Ascending aorta (tissue), 2 donors: ENCODE measurements at regions not wholly inside any gene's neighbourhood (a gene's known extent, or its start where the extent isn't known, plus 50 kb on each side); places are given as distances from the start of the nearest gene placed in this dataset.

Experiments used
- DNase-seq, 2 donors: peaks; one replicate each; pipeline ENCODE4 v3.0.0-alpha.2; 2019; ENCODE audit warnings: low spot score in 2 of 2
- H3K27ac ChIP-seq, 2 donors: fragments of 200-600 bp; sonication (generic); one replicate each; pipeline ENCODE4 v1.5.1; 2016 to 2017; ENCODE audit warnings: mild to moderate bottlenecking in 1 of 2
- H3K27me3 ChIP-seq: fragments of 200-600 bp; sonication (generic); one replicate; pipeline ENCODE4 v1.5.1; 2017
- H3K36me3 ChIP-seq, 2 donors: fragments of 200-600 bp; sonication (generic); one replicate each; pipeline ENCODE4 v1.5.1; 2016
- H3K4me1 ChIP-seq, 2 donors: fragments of 200-600 bp; sonication (generic); one replicate each; pipeline ENCODE4 v1.5.1; 2016 to 2017; ENCODE audit warnings: mild to moderate bottlenecking in 1 of 2
- H3K4me3 ChIP-seq, 2 donors: fragments of 200-600 bp; sonication (generic); one replicate each; pipeline ENCODE4 v1.5.1; 2016 to 2017; ENCODE audit warnings: mild to moderate bottlenecking in 1 of 2
- H3K9me3 ChIP-seq, 2 donors: fragments of 200-600 bp; sonication (generic); one replicate each; pipeline ENCODE4 v1.5.1; 2016
- intact Hi-C: fragments of 100-400 bp; cut with DNase I; formaldehyde crosslinking; loops from one replicate; pipeline ENCODE4 v1.15.1; 2023
- TF ChIP-seq, protein P1 (sequence below), 3 experiments: fragments of 200-600 bp in 2 of 3; fragments of 450-650 bp in 1 of 3; sonication (generic) in 2 of 3; IDR thresholded peaks; one replicate each; pipeline ENCODE4 v1.5.1; 2016 to 2019; ENCODE audit warnings: antibody characterized with exemption in 3 of 3, mild to moderate bottlenecking in 1 of 3, moderate library complexity in 1 of 3

DNA sequence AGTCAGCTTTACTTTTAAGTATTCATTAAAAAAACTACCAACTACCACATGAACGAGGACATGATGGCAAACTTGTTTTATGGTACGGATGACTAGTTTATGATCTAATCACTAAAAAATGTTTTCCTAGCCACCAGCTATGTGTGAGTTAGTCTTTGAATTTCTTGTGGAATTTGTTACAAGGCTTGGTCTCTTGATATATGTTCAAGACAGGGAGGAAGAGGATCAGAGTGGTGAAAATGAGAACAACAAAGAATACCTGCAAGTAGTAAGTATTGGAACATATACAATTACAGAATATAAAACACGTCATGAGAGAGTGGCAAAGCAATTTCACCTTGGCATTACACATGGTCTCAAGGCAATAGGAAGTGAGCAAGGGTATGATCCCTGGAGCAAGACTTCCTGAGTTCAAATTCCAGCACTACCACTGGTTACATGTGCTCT lies 548.6 kb upstream of the TLE4 start:
- no peak overlapping the region for H3K4me3 ChIP-seq
- no peaks in the 10 kb centered on the region for H3K4me1 ChIP-seq
- DNase-seq = no peak
- H3K36me3 ChIP-seq = no peaks in the 10 kb centered on the region
- H3K27me3 ChIP-seq = no peaks in the 10 kb centered on the region
- no peak overlapping the region for H3K27ac ChIP-seq
- TF ChIP-seq, protein P1, sequence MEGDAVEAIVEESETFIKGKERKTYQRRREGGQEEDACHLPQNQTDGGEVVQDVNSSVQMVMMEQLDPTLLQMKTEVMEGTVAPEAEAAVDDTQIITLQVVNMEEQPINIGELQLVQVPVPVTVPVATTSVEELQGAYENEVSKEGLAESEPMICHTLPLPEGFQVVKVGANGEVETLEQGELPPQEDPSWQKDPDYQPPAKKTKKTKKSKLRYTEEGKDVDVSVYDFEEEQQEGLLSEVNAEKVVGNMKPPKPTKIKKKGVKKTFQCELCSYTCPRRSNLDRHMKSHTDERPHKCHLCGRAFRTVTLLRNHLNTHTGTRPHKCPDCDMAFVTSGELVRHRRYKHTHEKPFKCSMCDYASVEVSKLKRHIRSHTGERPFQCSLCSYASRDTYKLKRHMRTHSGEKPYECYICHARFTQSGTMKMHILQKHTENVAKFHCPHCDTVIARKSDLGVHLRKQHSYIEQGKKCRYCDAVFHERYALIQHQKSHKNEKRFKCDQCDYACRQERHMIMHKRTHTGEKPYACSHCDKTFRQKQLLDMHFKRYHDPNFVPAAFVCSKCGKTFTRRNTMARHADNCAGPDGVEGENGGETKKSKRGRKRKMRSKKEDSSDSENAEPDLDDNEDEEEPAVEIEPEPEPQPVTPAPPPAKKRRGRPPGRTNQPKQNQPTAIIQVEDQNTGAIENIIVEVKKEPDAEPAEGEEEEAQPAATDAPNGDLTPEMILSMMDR (IDR thresholded peaks at IDR 0.05) = no peak
- H3K9me3 ChIP-seq = no peaks in the 10 kb centered on the region
- intact Hi-C loops = no loop called here

GRCh38 chr9:79026316-79026715 lies 545.4 kb upstream of the TLE4 start:
- no peak for DNase-seq
- Histone ChIP-seq H3K9me3 (no peaks in the 10 kb centered on the region), H3K4me3 (no peak overlapping the region), H3K27me3 (no peaks in the 10 kb centered on the region), H3K27ac (no peak overlapping the region), H3K36me3 (no peaks in the 10 kb centered on the region), H3K4me1 (no peaks in the 10 kb centered on the region)
- TF ChIP-seq, protein P1 (IDR thresholded peaks at IDR 0.05) = no peak
- intact Hi-C loops = no loop called here

GRCh38 chr9:79028101-79028500 lies 543.7 kb upstream of the TLE4 start:
- Histone ChIP-seq H3K27me3 (no peaks in the 10 kb centered on the region), H3K36me3 (no peaks in the 10 kb centered on the region), H3K4me3 (no peak overlapping the region), H3K4me1 (no peaks in the 10 kb centered on the region), H3K9me3 (no peaks in the 10 kb centered on the region), H3K27ac (no peak overlapping the region)
- no peak for DNase-seq
- TF ChIP-seq, protein P1 (IDR thresholded peaks at IDR 0.05) = no peak
- intact Hi-C loops = no loop called here

DNA sequence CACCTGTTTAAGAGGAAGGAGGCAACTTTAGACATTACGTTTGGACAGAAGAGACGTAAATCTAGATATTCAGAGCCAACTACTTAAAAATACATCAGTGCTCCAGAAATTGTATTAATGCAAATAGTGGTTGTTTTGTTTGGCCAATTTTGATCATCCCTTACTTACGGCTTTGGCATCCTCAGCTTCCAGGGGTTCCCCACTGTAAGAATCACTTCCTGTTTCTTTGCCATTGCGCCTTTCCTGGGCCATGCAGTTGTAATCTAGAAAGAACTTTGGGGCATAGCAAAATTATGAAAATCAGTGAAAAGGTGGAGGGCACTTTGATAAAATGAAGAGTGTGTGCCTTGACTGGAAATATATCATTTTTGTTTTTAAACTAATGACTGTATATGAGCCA lies 537.2 kb upstream of the TLE4 start:
- no peak for DNase-seq
- no peaks in the 10 kb centered on the region for H3K9me3 ChIP-seq
- intact Hi-C loops = no loop called here
- H3K27me3 ChIP-seq = no peaks in the 10 kb centered on the region
- no peaks in the 10 kb centered on the region for H3K4me1 ChIP-seq
- TF ChIP-seq, protein P1 (IDR thresholded peaks at IDR 0.05) = no peak
- no peak overlapping the region for H3K4me3 ChIP-seq
- no peak overlapping the region for H3K27ac ChIP-seq
- no peaks in the 10 kb centered on the region for H3K36me3 ChIP-seq

- Histone ChIP-seq H3K27me3 (no peaks in the 10 kb centered on the region), H3K36me3 (no peaks in the 10 kb centered on the region), H3K4me3 (no peak overlapping the region), H3K4me1 (no peaks in the 10 kb centered on the region), H3K9me3 (no peaks in the 10 kb centered on the region), H3K27ac (no peak overlapping the region)
- TF ChIP-seq, protein P1 (IDR thresholded peaks at IDR 0.05) = no peak
- DNase-seq = no peak
- intact Hi-C loops = no loop called here
Observed at GRCh38 chr9:79037338-79037737, 534.4 kb upstream of the TLE4 start.

- DNase-seq = no peak
- H3K27me3 ChIP-seq = no peaks in the 10 kb centered on the region
- no peaks in the 10 kb centered on the region for H3K9me3 ChIP-seq
- no peaks in the 10 kb centered on the region for H3K4me1 ChIP-seq
- intact Hi-C loops = no loop called here
- no peak overlapping the region for H3K27ac ChIP-seq
- H3K4me3 ChIP-seq = no peak overlapping the region
- TF ChIP-seq, protein P1 (IDR thresholded peaks at IDR 0.05) = no peak
- H3K36me3 ChIP-seq = no peaks in the 10 kb centered on the region
Observed at GRCh38 chr9:79040671-79041070, 531.1 kb upstream of the TLE4 start.
